Activated CD8-positive, alpha-beta T cell treated with anti-CD3 and anti-CD28 coated beads for 36 hours (primary cell): ENCODE measurements at regions not wholly inside any gene's neighbourhood (a gene's known extent, or its start where the extent isn't known, plus 50 kb on each side); places are given as distances from the start of the nearest gene placed in this dataset.

Experiments
- ATAC-seq: fragments of 200-7000 bp; cut with Tn5 transposase; one replicate; pipeline ENCODE4 v1.10.0; 2021; ENCODE audit warnings: mild to moderate bottlenecking, moderate library complexity
- CTCF ChIA-PET: fragments of 350-600 bp; sonication (Branson Sonifier 250); formaldehyde crosslinking; loops from one replicate; lab custom pipeline; 2021; ENCODE audit warnings: antibody characterized with exemption; lab: Charles Lee
- POLR2A ChIA-PET: fragments of 350-600 bp; sonication (Branson Sonifier 250); formaldehyde crosslinking; loops from one replicate; lab custom pipeline; 2021; ENCODE audit warnings: antibody characterized with exemption; lab: Charles Lee
- DNase-seq: peaks from one replicate; pipeline ENCODE4 v3.0.0-alpha.2; 2020
- H3K27ac Mint-ChIP-seq: one replicate; pipeline ENCODE4 v1.8.0; 2021; ENCODE audit warnings: mild to moderate bottlenecking, mixed read lengths
- H3K27me3 Mint-ChIP-seq: one replicate; pipeline ENCODE4 v1.8.0; 2021; ENCODE audit warnings: mixed read lengths
- H3K36me3 Mint-ChIP-seq: one replicate; pipeline ENCODE4 v1.8.0; 2021; ENCODE audit warnings: low read depth, mixed read lengths
- H3K4me1 Mint-ChIP-seq: one replicate; pipeline ENCODE4 v1.8.0; 2021; ENCODE audit warnings: low read depth, mixed read lengths
- H3K4me3 Mint-ChIP-seq: one replicate; pipeline ENCODE4 v1.8.0; 2021; ENCODE audit warnings: mild to moderate bottlenecking, moderate library complexity, mixed read lengths
- H3K9me3 Mint-ChIP-seq: one replicate; pipeline ENCODE4 v1.8.0; 2021; ENCODE audit warnings: mixed read lengths
- CTCF ChIP-seq: fragments of 200-600 bp; IDR thresholded peaks from one replicate; pipeline ENCODE4 v1.8.0; 2022; ENCODE audit warnings: antibody characterized with exemption, mild to moderate bottlenecking
- intact Hi-C: fragments of 100-400 bp; cut with micrococcal nuclease; formaldehyde crosslinking; loops from one replicate; pipeline ENCODE4 v1.10.0; 2022

- POLR2A ChIA-PET, result no interaction called here
- H3K27me3 Mint-ChIP-seq, result no peaks in the 10 kb centered on the region
- no peak for TF ChIP-seq CTCF
Observed at GRCh38 chr4:176989186-176989585, 196.5 kb upstream of the VEGFC start.

GRCh38 chr4:176999935-177000543 is 207.3 kb upstream of the VEGFC start:
- H3K27me3 Mint-ChIP-seq, result no peaks in the 10 kb centered on the region
- CTCF ChIA-PET, result no interaction called here
- intact Hi-C loops, result no loop called here
- H3K4me1 Mint-ChIP-seq, result no peaks in the 10 kb centered on the region
- no peak overlapping the region for H3K4me3 Mint-ChIP-seq
- H3K27ac Mint-ChIP-seq, result no peak overlapping the region
- POLR2A ChIA-PET, result no interaction called here
- ATAC-seq (no peak), DNase-seq (no peak)
- no peaks in the 10 kb centered on the region for H3K36me3 Mint-ChIP-seq
- H3K9me3 Mint-ChIP-seq, result no peaks in the 10 kb centered on the region
- TF ChIP-seq CTCF, result no peak

More at GRCh38 chr4:176989186-176989585, 196.5 kb upstream of the VEGFC start:
- DNase-seq (no peak), ATAC-seq (no peak)
- H3K4me1 Mint-ChIP-seq, result no peaks in the 10 kb centered on the region
- H3K36me3 Mint-ChIP-seq, result no peaks in the 10 kb centered on the region
- H3K27ac Mint-ChIP-seq, result no peak overlapping the region
- intact Hi-C loops, result no loop called here
- CTCF ChIA-PET, result no interaction called here
- no peak overlapping the region for H3K4me3 Mint-ChIP-seq
- H3K9me3 Mint-ChIP-seq, result no peaks in the 10 kb centered on the region

- Mint-ChIP-seq H3K36me3 (no peaks in the 10 kb centered on the region), H3K4me1 (no peaks in the 10 kb centered on the region), H3K4me3 (no peak overlapping the region), H3K27ac (no peak overlapping the region), H3K27me3 (no peaks in the 10 kb centered on the region), H3K9me3 (no peaks in the 10 kb centered on the region)
- CTCF ChIA-PET, result no interaction called here
- no peak for TF ChIP-seq CTCF
- POLR2A ChIA-PET, result no interaction called here
- intact Hi-C loops, result no loop called here
- no peak for DNase-seq
- ATAC-seq, result no peak
Observed at GRCh38 chr4:177001271-177002175, 208.8 kb upstream of the VEGFC start.

- intact Hi-C loops, result no loop called here
- Mint-ChIP-seq H3K4me3 (no peak overlapping the region), H3K4me1 (no peaks in the 10 kb centered on the region), H3K9me3 (no peaks in the 10 kb centered on the region), H3K27ac (no peak overlapping the region), H3K27me3 (no peaks in the 10 kb centered on the region), H3K36me3 (no peaks in the 10 kb centered on the region)
- CTCF ChIA-PET, result no interaction called here
- no peak for TF ChIP-seq CTCF
- no peak for DNase-seq
- ATAC-seq, result no peak
- POLR2A ChIA-PET, result no interaction called here
Observed at GRCh38 chr4:177005674-177006230, 213.0 kb upstream of the VEGFC start.

- no peaks in the 10 kb centered on the region for H3K9me3 Mint-ChIP-seq
- intact Hi-C loops, result no loop called here
- H3K36me3 Mint-ChIP-seq, result no peaks in the 10 kb centered on the region
- no peak for ATAC-seq
- TF ChIP-seq CTCF, result no peak
- no peaks in the 10 kb centered on the region for H3K27me3 Mint-ChIP-seq
- CTCF ChIA-PET, result no interaction called here
- H3K4me1 Mint-ChIP-seq, result no peaks in the 10 kb centered on the region
- H3K27ac Mint-ChIP-seq, result no peak overlapping the region
- no peak overlapping the region for H3K4me3 Mint-ChIP-seq
- no peak for DNase-seq
- POLR2A ChIA-PET, result no interaction called here
Observed at GRCh38 chr4:177006331-177006730, 213.6 kb upstream of the VEGFC start.
